HEK293 (cell line): ENCODE measurements at regions not wholly inside any gene's neighbourhood (a gene's known extent, or its start where the extent isn't known, plus 50 kb on each side); places are given as distances from the start of the nearest gene placed in this dataset.

ENCODE experiments used
- CTCF ChIA-PET: fragments of 350-600 bp; formaldehyde crosslinking; extraction: SDS; loops from one replicate; lab custom pipeline; 2021; ENCODE audit warnings: antibody characterized with exemption; lab: Yijun Ruan, JAX
- POLR2A ChIA-PET: fragments of 300-600 bp; formaldehyde crosslinking; extraction: SDS; loops from one replicate; lab custom pipeline; 2020; ENCODE audit warnings: antibody characterized with exemption, inconsistent platforms; lab: Yijun Ruan, JAX
- H3K27ac ChIP-seq: fragments of 200-500 bp; sonication (Bioruptor generic); 2 replicates; pipeline ENCODE4 v1.5.1; 2014; ENCODE audit warnings: low read depth, low read length, control low read depth, inconsistent platforms; ENCODE audit errors: extremely low read depth
- H3K36me3 ChIP-seq, 2 experiments: fragments of 200-500 bp in 1 of 2; sonication (Bioruptor generic) in 1 of 2; 1 replicate in 1 of 2; 2 replicates in 1 of 2; pipeline ENCODE4 v1.5.1; 2014 to 2017; ENCODE audit warnings: inconsistent platforms in 2 of 2, low read length in 2 of 2; ENCODE audit not compliant: control insufficient read depth in 2 of 2, insufficient read depth in 1 of 2
- H3K4me1 ChIP-seq: fragments of 200-500 bp; sonication (Bioruptor generic); 2 replicates; pipeline ENCODE4 v1.5.1; 2014; ENCODE audit warnings: mild to moderate bottlenecking, low read length, inconsistent platforms; ENCODE audit not compliant: control insufficient read depth, insufficient read depth
- H3K4me3 ChIP-seq: 2 replicates; pipeline ENCODE4 v1.5.1; 2011; ENCODE audit warnings: low read depth, mild to moderate bottlenecking, control low read depth, low read length, moderate library complexity
- H3K9me3 ChIP-seq: fragments of 200-500 bp; sonication (Bioruptor generic); 2 replicates; pipeline ENCODE4 v1.5.1; 2014; ENCODE audit warnings: low read depth, low read length, inconsistent platforms; ENCODE audit not compliant: control insufficient read depth, insufficient read depth
- BCL11A ChIP-seq: fragments of 450-650 bp; formaldehyde crosslinking; IDR thresholded peaks from 2 replicates; pipeline ENCODE4 v1.5.1; 2016; ENCODE audit warnings: low read depth, missing biosample characterization, missing genetic modification characterization
- BCL6B ChIP-seq: fragments of 450-650 bp; formaldehyde crosslinking; IDR thresholded peaks from 2 replicates; pipeline ENCODE4 v1.5.1; 2017; ENCODE audit warnings: missing biosample characterization, missing genetic modification characterization
- GLI4 ChIP-seq: fragments of 450-650 bp; formaldehyde crosslinking; IDR thresholded peaks from 2 replicates; pipeline ENCODE4 v1.5.1; 2016; ENCODE audit warnings: missing biosample characterization, missing genetic modification characterization
- KLF8 ChIP-seq: fragments of 450-650 bp; formaldehyde crosslinking; IDR thresholded peaks from 2 replicates; pipeline ENCODE4 v1.5.1; 2016; ENCODE audit warnings: missing biosample characterization, missing genetic modification characterization
- YY2 ChIP-seq: fragments of 450-650 bp; formaldehyde crosslinking; IDR thresholded peaks from 2 replicates; pipeline ENCODE4 v1.5.1; 2016; ENCODE audit warnings: missing biosample characterization, missing genetic modification characterization
- ZFHX2 ChIP-seq: fragments of 450-650 bp; formaldehyde crosslinking; conservative IDR thresholded peaks from 2 replicates; pipeline ENCODE4 v1.5.1; 2016; ENCODE audit warnings: missing biosample characterization, missing genetic modification characterization
- ZNF140 ChIP-seq: fragments of 450-650 bp; formaldehyde crosslinking; IDR thresholded peaks from 2 replicates; pipeline ENCODE4 v1.5.1; 2016; ENCODE audit warnings: missing biosample characterization, missing genetic modification characterization
- ZNF146 ChIP-seq: fragments of 450-650 bp; formaldehyde crosslinking; IDR thresholded peaks from 2 replicates; pipeline ENCODE4 v1.5.1; 2016; ENCODE audit warnings: missing biosample characterization, missing genetic modification characterization
- ZNF274 ChIP-seq, 2 experiments: fragments of 200-500 bp in 1 of 2; fragments of 450-650 bp in 1 of 2; sonication (Bioruptor generic) in 1 of 2; formaldehyde crosslinking in 1 of 2; IDR thresholded peaks; 2 replicates each; pipeline versions ENCODE4 v1.5.1 to v1.6.1; 2014 to 2016; ENCODE audit warnings: borderline replicate concordance in 1 of 2, inconsistent platforms in 1 of 2, low read length in 1 of 2, missing biosample characterization in 1 of 2, missing genetic modification characterization in 1 of 2
- ZNF324 ChIP-seq: fragments of 450-650 bp; formaldehyde crosslinking; IDR thresholded peaks from 2 replicates; pipeline ENCODE4 v1.5.1; 2016; ENCODE audit warnings: missing biosample characterization, missing genetic modification characterization
- ZNF416 ChIP-seq: fragments of 450-650 bp; formaldehyde crosslinking; IDR thresholded peaks from 2 replicates; pipeline ENCODE4 v1.5.1; 2016; ENCODE audit warnings: missing biosample characterization, missing genetic modification characterization
- ZNF433 ChIP-seq: fragments of 450-650 bp; formaldehyde crosslinking; IDR thresholded peaks from 2 replicates; pipeline ENCODE4 v1.5.1; 2016; ENCODE audit warnings: missing biosample characterization, missing genetic modification characterization, low read depth
- ZNF560 ChIP-seq: fragments of 450-650 bp; formaldehyde crosslinking; IDR thresholded peaks from 2 replicates; pipeline ENCODE4 v1.5.1; 2017; ENCODE audit warnings: missing biosample characterization, missing genetic modification characterization, borderline replicate concordance
- ZNF561 ChIP-seq: fragments of 450-650 bp; IDR thresholded peaks from 2 replicates; pipeline ENCODE4 v1.5.1; 2018; ENCODE audit warnings: missing biosample characterization, missing genetic modification characterization, borderline replicate concordance
- ZNF660 ChIP-seq: fragments of 450-650 bp; IDR thresholded peaks from 2 replicates; pipeline ENCODE4 v1.5.1; 2018; ENCODE audit warnings: missing biosample characterization, mild to moderate bottlenecking, missing genetic modification characterization
- ZNF791 ChIP-seq: fragments of 450-650 bp; formaldehyde crosslinking; IDR thresholded peaks from 2 replicates; pipeline ENCODE4 v1.5.1; 2016; ENCODE audit warnings: missing biosample characterization, missing genetic modification characterization
- TF ChIP-seq, protein P1 (sequence below): fragments of 450-650 bp; formaldehyde crosslinking; IDR thresholded peaks from 2 replicates; pipeline ENCODE4 v1.5.1; 2017; ENCODE audit warnings: missing biosample characterization, mild to moderate bottlenecking, missing genetic modification characterization, moderate library complexity
- TF ChIP-seq, protein P2 (sequence below): fragments of 450-650 bp; formaldehyde crosslinking; IDR thresholded peaks from 2 replicates; pipeline ENCODE4 v1.5.1; 2016; ENCODE audit warnings: missing biosample characterization, missing genetic modification characterization
- TF ChIP-seq, protein P3 (sequence below): fragments of 450-650 bp; formaldehyde crosslinking; IDR thresholded peaks from 2 replicates; pipeline ENCODE4 v1.5.1; 2016; ENCODE audit warnings: missing biosample characterization, missing genetic modification characterization

DNA sequence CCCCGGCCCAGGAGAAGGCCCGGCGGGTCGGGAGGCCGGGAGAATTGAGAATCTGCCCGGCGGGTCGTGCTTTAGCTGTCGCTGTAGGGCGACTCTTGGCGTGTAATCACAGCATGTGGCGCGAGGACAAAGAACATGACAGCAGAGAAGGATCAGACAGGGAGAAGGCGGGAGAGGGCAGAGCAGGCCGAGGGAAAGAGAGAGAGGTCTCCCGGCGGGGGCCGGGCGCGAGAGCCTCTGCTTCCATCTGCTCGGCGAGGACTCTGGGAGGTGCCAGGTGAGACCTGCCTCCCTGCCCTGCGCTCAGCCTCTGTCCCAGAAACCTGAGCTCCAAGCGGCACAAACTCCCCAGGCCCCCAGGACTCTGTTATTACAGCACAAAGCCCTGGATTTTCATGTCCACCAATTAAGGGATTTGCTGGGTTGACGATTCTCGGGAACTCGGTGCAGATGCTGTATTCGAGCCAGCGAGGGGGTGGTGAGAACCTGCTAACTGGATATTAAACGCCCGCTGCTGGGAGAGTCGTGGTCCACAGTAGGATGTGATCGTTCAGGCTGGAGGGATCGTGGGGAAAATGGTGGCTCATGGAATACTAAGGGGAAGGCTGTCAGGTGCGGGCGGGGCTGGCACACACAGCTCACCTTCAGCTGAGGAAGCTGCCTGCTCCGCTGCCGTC, 172.0 kb upstream of the CIBAR2 start:
- Histone ChIP-seq H3K9me3 (no peaks in the 10 kb centered on the region), H3K4me1 (no peaks in the 10 kb centered on the region), H3K36me3 (no peaks in the 10 kb centered on the region), H3K4me3 (no peak overlapping the region), H3K27ac (no peak overlapping the region)
- no peak for TF ChIP-seq ZNF416 (tag by site-specific recombination)
- ChIA-PET CTCF (interaction anchor here (0.7 to 1.2 kb wide), 3 partner anchors 10 to 31 kb away, joined by 3 to 6 read pairs (median 5); no protein-coding TSS in a partner anchor), POLR2A (no interaction called here)

DNA sequence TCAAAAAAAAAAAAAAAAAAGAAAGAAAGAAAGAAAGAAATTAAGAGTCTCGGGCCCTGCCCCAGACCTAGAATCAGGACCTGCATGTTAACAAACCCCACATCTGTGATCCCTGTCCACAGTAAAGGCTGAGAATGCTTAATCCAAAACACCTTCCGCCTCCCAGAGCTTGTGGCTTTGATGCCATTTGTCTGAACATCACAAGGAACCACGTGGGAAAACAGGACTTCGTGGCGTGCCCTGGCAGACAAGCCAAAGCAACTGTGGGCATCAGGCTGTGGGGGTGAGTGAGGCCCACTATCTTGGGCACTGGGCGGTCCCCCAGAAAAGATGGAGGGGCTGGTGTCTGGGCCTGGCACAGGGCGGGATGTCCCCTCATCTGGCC, 173.4 kb upstream of the CIBAR2 start:
- Histone ChIP-seq H3K27ac (no peak overlapping the region), H3K9me3 (no peaks in the 10 kb centered on the region), H3K36me3 (no peaks in the 10 kb centered on the region), H3K4me3 (no peak overlapping the region), H3K4me1 (no peaks in the 10 kb centered on the region)
- ChIA-PET POLR2A (interaction anchor here (0.6 to 0.7 kb wide), 3 partner anchors 9 to 117 kb away, joined by 3 to 5 read pairs (median 3); no protein-coding TSS in a partner anchor), CTCF (interaction anchor here (1.1 kb wide), 1 partner anchor 32 kb away, joined by 3 read pairs; no protein-coding TSS in a partner anchor)
- TF ChIP-seq ZFHX2 (tag by site-specific recombination) (no peak), ZNF146 (tag by site-specific recombination) (no peak), BCL6B (tag by site-specific recombination) (no peak), BCL11A (tag by site-specific recombination) (no peak), ZNF324 (no peak), GLI4 (tag by site-specific recombination) (no peak), KLF8 (tag by site-specific recombination) (no peak)
- TF ChIP-seq, protein P1, sequence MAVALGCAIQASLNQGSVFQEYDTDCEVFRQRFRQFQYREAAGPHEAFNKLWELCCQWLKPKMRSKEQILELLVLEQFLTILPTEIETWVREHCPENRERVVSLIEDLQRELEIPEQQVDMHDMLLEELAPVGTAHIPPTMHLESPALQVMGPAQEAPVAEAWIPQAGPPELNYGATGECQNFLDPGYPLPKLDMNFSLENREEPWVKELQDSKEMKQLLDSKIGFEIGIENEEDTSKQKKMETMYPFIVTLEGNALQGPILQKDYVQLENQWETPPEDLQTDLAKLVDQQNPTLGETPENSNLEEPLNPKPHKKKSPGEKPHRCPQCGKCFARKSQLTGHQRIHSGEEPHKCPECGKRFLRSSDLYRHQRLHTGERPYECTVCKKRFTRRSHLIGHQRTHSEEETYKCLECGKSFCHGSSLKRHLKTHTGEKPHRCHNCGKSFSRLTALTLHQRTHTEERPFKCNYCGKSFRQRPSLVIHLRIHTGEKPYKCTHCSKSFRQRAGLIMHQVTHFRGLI (tag by site-specific recombination) = no peak
- TF ChIP-seq, protein P2, sequence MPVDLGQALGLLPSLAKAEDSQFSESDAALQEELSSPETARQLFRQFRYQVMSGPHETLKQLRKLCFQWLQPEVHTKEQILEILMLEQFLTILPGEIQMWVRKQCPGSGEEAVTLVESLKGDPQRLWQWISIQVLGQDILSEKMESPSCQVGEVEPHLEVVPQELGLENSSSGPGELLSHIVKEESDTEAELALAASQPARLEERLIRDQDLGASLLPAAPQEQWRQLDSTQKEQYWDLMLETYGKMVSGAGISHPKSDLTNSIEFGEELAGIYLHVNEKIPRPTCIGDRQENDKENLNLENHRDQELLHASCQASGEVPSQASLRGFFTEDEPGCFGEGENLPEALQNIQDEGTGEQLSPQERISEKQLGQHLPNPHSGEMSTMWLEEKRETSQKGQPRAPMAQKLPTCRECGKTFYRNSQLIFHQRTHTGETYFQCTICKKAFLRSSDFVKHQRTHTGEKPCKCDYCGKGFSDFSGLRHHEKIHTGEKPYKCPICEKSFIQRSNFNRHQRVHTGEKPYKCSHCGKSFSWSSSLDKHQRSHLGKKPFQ = no peak

DNA sequence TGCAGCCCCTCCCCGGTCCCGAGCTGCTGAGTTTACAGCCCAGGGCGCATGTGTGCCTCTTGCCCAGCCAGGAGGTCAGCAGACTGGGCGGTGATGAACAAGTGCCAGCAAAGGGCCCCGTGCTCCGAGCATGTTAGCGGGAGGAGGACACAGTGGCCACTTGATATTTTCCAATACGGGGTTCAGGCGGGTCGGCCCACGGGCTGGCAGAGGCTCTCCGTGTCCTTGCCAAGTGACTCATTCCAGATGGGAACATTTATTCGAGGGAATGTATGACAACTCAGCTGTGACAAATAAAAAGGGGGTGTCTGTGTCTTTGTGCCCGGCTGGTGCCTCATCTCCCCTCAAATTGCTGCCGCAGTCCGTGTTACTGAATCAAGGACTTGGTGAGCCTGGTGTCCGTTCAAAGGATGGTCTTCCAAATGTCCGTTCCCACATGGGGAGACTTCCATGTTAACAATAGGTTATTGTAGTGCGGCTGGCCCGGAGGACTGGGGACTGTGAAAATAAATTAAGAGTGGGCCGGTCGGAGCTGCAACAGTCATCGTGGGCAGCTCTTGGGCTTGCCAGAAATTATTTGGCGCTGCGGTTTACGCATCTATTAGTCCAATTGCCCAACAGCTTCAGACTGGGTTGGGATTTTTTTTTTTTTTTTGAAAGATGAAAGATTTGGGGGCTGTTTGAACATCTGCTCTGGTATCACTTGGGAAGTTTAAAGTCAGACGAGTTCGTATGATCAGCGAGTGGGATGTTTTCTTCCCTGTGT, 174.0 kb upstream of the CIBAR2 start:
- POLR2A ChIA-PET = interaction anchor here (0.6 to 0.7 kb wide), 2 partner anchors 117 to 118 kb away, joined by 3 to 5 read pairs; no protein-coding TSS in a partner anchor

More for the DNA sequence above, 174.0 kb upstream of the CIBAR2 start:
- TF ChIP-seq ZNF433 (tag by site-specific recombination) (no peak), ZNF791 (tag by site-specific recombination) (no peak), ZNF561 (tag by site-specific recombination) (no peak), ZNF560 (tag by site-specific recombination) (no peak), ZNF274 (IDR thresholded peaks at IDR 0.05; ENCODE audit: low read length) (no peak), ZNF274 (tag by site-specific recombination; IDR thresholded peaks at IDR 0.05; ENCODE audit: borderline replicate concordance) (no peak), ZNF660 (tag by site-specific recombination) (no peak), ZNF140 (tag by site-specific recombination) (no peak), YY2 (tag by site-specific recombination) (no peak), ZFHX2 (tag by site-specific recombination) (no peak)
- TF ChIP-seq, protein P3, sequence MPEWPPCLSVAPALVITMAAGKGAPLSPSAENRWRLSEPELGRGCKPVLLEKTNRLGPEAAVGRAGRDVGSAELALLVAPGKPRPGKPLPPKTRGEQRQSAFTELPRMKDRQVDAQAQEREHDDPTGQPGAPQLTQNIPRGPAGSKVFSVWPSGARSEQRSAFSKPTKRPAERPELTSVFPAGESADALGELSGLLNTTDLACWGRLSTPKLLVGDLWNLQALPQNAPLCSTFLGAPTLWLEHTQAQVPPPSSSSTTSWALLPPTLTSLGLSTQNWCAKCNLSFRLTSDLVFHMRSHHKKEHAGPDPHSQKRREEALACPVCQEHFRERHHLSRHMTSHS = no peak
- Histone ChIP-seq H3K36me3 (no peaks in the 10 kb centered on the region), H3K27ac (no peak overlapping the region), H3K9me3 (no peaks in the 10 kb centered on the region), H3K4me1 (no peaks in the 10 kb centered on the region), H3K4me3 (no peak overlapping the region)
- CTCF ChIA-PET = interaction anchor here (0.6 to 3.3 kb wide), 4 partner anchors 11 to 330 kb away, joined by 5 to 15 read pairs (median 8); no protein-coding TSS in a partner anchor
